ENCODE measurements at regions not wholly inside any gene's neighbourhood (a gene's known extent, or its start where the extent isn't known, plus 50 kb on each side); places are given as distances from the start of the nearest gene placed in this dataset.

DNA sequence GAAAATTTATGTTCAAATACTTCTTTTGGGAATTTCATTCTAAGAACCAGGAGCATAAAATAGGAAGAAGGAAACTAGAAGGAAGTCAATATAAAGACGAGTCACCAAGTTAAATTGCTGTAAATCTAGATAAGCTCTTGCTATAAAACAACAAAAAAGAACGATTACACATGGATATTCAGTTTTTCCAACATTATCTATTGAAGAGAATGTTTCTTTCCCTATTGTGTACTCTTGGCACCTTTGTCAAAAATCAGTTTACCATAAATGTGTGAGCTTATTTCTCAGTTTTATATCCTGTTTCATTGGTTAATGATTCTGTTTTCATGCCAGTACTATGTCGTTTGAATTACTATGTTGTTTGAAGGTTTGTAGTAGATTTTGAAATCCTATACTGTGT, 536.3 kb upstream of the MKI67 start:
- TF ChIP-seq EP300 (IDR thresholded peaks at IDR 0.05; ENCODE audit: low read depth in 2 of 2, low read length in 2 of 2) (no peak), EP300 (CRISPR knock-in tag; IDR thresholded peaks at IDR 0.05; ENCODE audit: borderline replicate concordance) (no peak), ASH2L (IDR thresholded peaks at IDR 0.05; ENCODE audit: insufficient read length, low read depth, low read length) (no peak), TCF12 (IDR thresholded peaks at IDR 0.05) (no peak), TCF12 (CRISPR knock-in tag; IDR thresholded peaks at IDR 0.05) (no peak), ZNF263 (CRISPR knock-in tag; IDR thresholded peaks at IDR 0.05) (no peak), ZNF350 (CRISPR knock-in tag; IDR thresholded peaks at IDR 0.05; ENCODE audit: borderline replicate concordance, low read depth) (no peak), CTCF (CRISPR knock-in tag; IDR thresholded peaks at IDR 0.05) (no peak), ONECUT2 (CRISPR knock-in tag; IDR thresholded peaks at IDR 0.05) (no peak), RFX5 (IDR thresholded peaks at IDR 0.05; ENCODE audit: low read depth, low read length) (no peak)

Measured in HepG2 (cell line).